ENCODE measurements at regions not wholly inside any gene's neighbourhood (a gene's known extent, or its start where the extent isn't known, plus 50 kb on each side); places are given as distances from the start of the nearest gene placed in this dataset.

- Histone ChIP-seq H3K4me3 (ENCODE audit: insufficient read depth, low read depth, low read length) (no peak overlapping the region), H2AK5ac (ENCODE audit: low read depth, low read length) (no peak overlapping the region), H4K8ac (ENCODE audit: low read depth in 2 of 2, low read length in 2 of 2) (no peak overlapping the region), H4K20me1 (ENCODE audit: insufficient read depth, low read length) (no peaks in the 10 kb centered on the region), H3K14ac (replicated peaks; ENCODE audit: low read depth, low read length) (no peak overlapping the region), H2BK5ac (ENCODE audit: low read depth, low read length, poor library complexity, severe bottlenecking) (no peak overlapping the region), H2BK15ac (ENCODE audit: low read depth, low read length) (no peak overlapping the region), H2BK20ac (ENCODE audit: low read depth, low read length) (no peak overlapping the region), H3K9ac (ENCODE audit: low read depth, low read length) (no peak overlapping the region), H3K36me3 (ENCODE audit: control insufficient read depth, insufficient read depth, low read length) (no peaks in the 10 kb centered on the region), H3K56ac (ENCODE audit: extremely low read depth, insufficient read depth, low read length) (no peak overlapping the region), H2AK9ac (replicated peaks; ENCODE audit: low read depth, low read length, poor library complexity) (no peak overlapping the region), H2AFZ (replicated peaks; ENCODE audit: low read length, poor library complexity) (no peak overlapping the region), H3K18ac (ENCODE audit: low read depth, low read length) (no peak overlapping the region), H3K4ac (ENCODE audit: low read depth, low read length) (no peak overlapping the region), H3K9me1 (ENCODE audit: insufficient read depth, low read length) (no peaks in the 10 kb centered on the region), H3K79me1 (ENCODE audit: low read depth in 1 of 2, low read length in 2 of 2) (no peaks in the 10 kb centered on the region), H3K4me1 (ENCODE audit: control insufficient read depth, insufficient read depth, low read length) (no peaks in the 10 kb centered on the region), H4K5ac (ENCODE audit: low read depth, low read length) (no peak overlapping the region), H3K27me3 (ENCODE audit: control insufficient read depth, insufficient read depth, low read length) (no peaks in the 10 kb centered on the region), H3K4me2 (ENCODE audit: low read depth, low read length) (no peak overlapping the region), H3K23ac (ENCODE audit: low read depth, low read length) (no peak overlapping the region), H4K91ac (ENCODE audit: insufficient read depth, low read depth, low read length) (no peak overlapping the region), H3K27ac (ENCODE audit: insufficient read depth, low read length) (no peak overlapping the region), H2BK120ac (ENCODE audit: low read depth, low read length) (no peak overlapping the region), H3K9me3 (ENCODE audit: control insufficient read depth, insufficient read depth, low read length) (peaks cover 7% of the 10 kb centered on the region)
- ATAC-seq (ENCODE audit: low read depth) (no peak), DNase-seq (no peak)
- dilution Hi-C loops (cut with HindIII; ENCODE audit: low sequenced_read_pairs, unreplicated experiment), result no loop called here
- TF ChIP-seq NFE2L2 (IDR thresholded peaks at IDR 0.05; ENCODE audit: low read depth, low read length) (no peak), BHLHE40 (IDR thresholded peaks at IDR 0.05; ENCODE audit: low read depth, low read length) (no peak), CTCF (conservative IDR thresholded peaks at IDR 0.05; ENCODE audit: low read depth, low read length) (no peak), ELK1 (IDR thresholded peaks at IDR 0.05; ENCODE audit: borderline replicate concordance, low read depth, low read length) (no peak), MAFK (IDR thresholded peaks at IDR 0.05; ENCODE audit: low read depth, low read length) (no peak), USF2 (IDR thresholded peaks at IDR 0.05; ENCODE audit: low read depth, low read length) (no peak), SMC3 (IDR thresholded peaks at IDR 0.05; ENCODE audit: low read depth, low read length) (no peak), MAZ (IDR thresholded peaks at IDR 0.05; ENCODE audit: borderline replicate concordance, low read depth, low read length) (no peak), RFX5 (IDR thresholded peaks at IDR 0.05; ENCODE audit: low read depth, low read length) (no peak)
- intact Hi-C loops (cut with micrococcal nuclease), result no loop called here
- no TSS peak for BruUV-seq (replicated peaks)
- 20% methylated on average over 1 of the region's 5 CpGs; no CpG with 5 or more reads in 1 of the 2 experiments for WGBS, 2 experiments (ENCODE audit: extremely low coverage in 2 of 2, insufficient read length in 1 of 2)
- POLR2A ChIA-PET (ENCODE audit: unreplicated experiment), result no interaction called here
- in situ Hi-C loops (cut with MboI; ENCODE audit: low sequenced_read_pairs), result no loop called here
- CTCF ChIA-PET, result no interaction called here
These were observed 239.1 kb upstream of the DIO3 start for GRCh38 chr14:101322223-101322622.
